Endodermal cell (in vitro differentiated cells): ENCODE measurements at regions not wholly inside any gene's neighbourhood (a gene's known extent, or its start where the extent isn't known, plus 50 kb on each side); places are given as distances from the start of the nearest gene placed in this dataset.

Source experiments
- DNase-seq: peaks from one replicate; pipeline ENCODE4 v3.0.0-alpha.2; 2017
- H3K27ac ChIP-seq: 2 replicates; pipeline ENCODE4 v1.5.1; 2013; ENCODE audit warnings: mild to moderate bottlenecking, low read depth, low read length, moderate library complexity
- H3K27me3 ChIP-seq: 2 replicates; pipeline ENCODE4 v1.6.1; 2013; ENCODE audit warnings: mild to moderate bottlenecking, low read length, moderate library complexity; ENCODE audit not compliant: insufficient read depth, control insufficient read depth, poor library complexity, severe bottlenecking
- H3K36me3 ChIP-seq: 2 replicates; pipeline ENCODE4 v1.7.0; 2013; ENCODE audit warnings: mild to moderate bottlenecking, low read length, moderate library complexity; ENCODE audit not compliant: control insufficient read depth, insufficient read depth
- H3K4me1 ChIP-seq: one replicate; pipeline ENCODE4 v1.7.0; 2013; ENCODE audit warnings: low read length; ENCODE audit not compliant: control insufficient read depth, insufficient read depth
- H3K4me3 ChIP-seq: 2 replicates; pipeline ENCODE4 v1.5.1; 2013; ENCODE audit warnings: mild to moderate bottlenecking, low read length, moderate library complexity
- H3K9ac ChIP-seq: 2 replicates; pipeline ENCODE4 v1.6.1; 2013; ENCODE audit warnings: mild to moderate bottlenecking, low read length, moderate library complexity; ENCODE audit not compliant: poor library complexity, severe bottlenecking; ENCODE audit errors: extremely low read depth
- H3K9me3 ChIP-seq: 2 replicates; pipeline ENCODE4 v1.6.1; 2013; ENCODE audit warnings: mild to moderate bottlenecking, low read length, moderate library complexity; ENCODE audit not compliant: control insufficient read depth
- H3K27ac Mint-ChIP-seq: 2 replicates; pipeline ENCODE4 v1.8.0; 2020; ENCODE audit warnings: mixed read lengths
- H3K27me3 Mint-ChIP-seq: 2 replicates; pipeline ENCODE4 v1.8.0; 2021; ENCODE audit warnings: mild to moderate bottlenecking, mixed read lengths; ENCODE audit not compliant: insufficient read depth
- H3K36me3 Mint-ChIP-seq: 2 replicates; pipeline ENCODE4 v1.8.0; 2020; ENCODE audit warnings: low read depth, mixed read lengths
- H3K4me1 Mint-ChIP-seq: 2 replicates; pipeline ENCODE4 v1.8.0; 2020; ENCODE audit warnings: mixed read lengths
- H3K4me3 Mint-ChIP-seq: 2 replicates; pipeline ENCODE4 v1.8.0; 2020; ENCODE audit warnings: mild to moderate bottlenecking, moderate library complexity, mixed read lengths
- H3K9me3 Mint-ChIP-seq: 2 replicates; pipeline ENCODE4 v1.8.0; 2020; ENCODE audit warnings: mild to moderate bottlenecking, mixed read lengths
- WGBS, 2 experiments: methylation state at CpG; one replicate each; pipeline versions ENCODE4 v1.1.5 to v1.1.7; 2013; ENCODE audit warnings: missing lambda C conversion rate in 2 of 2, mixed read lengths in 1 of 2; ENCODE audit not compliant: insufficient coverage in 1 of 2, insufficient read length in 1 of 2; 5-methylcytosine and 5-hydroxymethylcytosine counted together
- TF ChIP-seq, protein P1 (sequence below): fragments of 200-600 bp; sonication (generic); conservative IDR thresholded peaks from 2 replicates; pipeline ENCODE4 v1.5.0; 2021; ENCODE audit warnings: antibody characterized with exemption, mild to moderate bottlenecking

DNA sequence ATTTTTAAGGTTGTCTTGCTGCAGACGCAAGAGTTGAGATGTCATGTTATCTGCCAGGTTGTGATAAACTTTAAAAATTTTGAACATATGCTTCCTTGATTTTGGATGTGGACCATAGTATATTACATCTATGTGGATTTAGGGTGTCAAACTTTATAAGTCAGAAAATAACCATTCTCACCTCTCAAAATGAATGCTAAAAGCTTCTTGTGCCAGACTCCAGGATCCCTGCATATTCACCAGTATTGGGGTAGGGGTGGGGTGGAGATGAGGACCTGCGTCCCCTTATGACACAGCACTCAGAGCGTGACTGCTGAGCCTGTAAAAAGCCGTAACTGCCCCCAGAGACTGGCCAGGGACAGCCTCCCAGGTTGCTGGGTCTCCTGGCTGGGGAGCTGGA is 524.4 kb downstream of the LMO7 start:
- H3K9me3 Mint-ChIP-seq: no peaks in the 10 kb centered on the region
- Histone ChIP-seq H3K4me1 (peaks cover 7% of the 10 kb centered on the region), H3K9me3 (no peaks in the 10 kb centered on the region), H3K9ac (no peak overlapping the region), H3K27ac (no peak overlapping the region), H3K4me3 (no peak overlapping the region), H3K36me3 (no peaks in the 10 kb centered on the region), H3K27me3 (no peaks in the 10 kb centered on the region)
- peaks cover 10% of the 10 kb centered on the region for H3K4me1 Mint-ChIP-seq
- TF ChIP-seq, protein P1, sequence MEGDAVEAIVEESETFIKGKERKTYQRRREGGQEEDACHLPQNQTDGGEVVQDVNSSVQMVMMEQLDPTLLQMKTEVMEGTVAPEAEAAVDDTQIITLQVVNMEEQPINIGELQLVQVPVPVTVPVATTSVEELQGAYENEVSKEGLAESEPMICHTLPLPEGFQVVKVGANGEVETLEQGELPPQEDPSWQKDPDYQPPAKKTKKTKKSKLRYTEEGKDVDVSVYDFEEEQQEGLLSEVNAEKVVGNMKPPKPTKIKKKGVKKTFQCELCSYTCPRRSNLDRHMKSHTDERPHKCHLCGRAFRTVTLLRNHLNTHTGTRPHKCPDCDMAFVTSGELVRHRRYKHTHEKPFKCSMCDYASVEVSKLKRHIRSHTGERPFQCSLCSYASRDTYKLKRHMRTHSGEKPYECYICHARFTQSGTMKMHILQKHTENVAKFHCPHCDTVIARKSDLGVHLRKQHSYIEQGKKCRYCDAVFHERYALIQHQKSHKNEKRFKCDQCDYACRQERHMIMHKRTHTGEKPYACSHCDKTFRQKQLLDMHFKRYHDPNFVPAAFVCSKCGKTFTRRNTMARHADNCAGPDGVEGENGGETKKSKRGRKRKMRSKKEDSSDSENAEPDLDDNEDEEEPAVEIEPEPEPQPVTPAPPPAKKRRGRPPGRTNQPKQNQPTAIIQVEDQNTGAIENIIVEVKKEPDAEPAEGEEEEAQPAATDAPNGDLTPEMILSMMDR: no peak
- no peak overlapping the region for H3K4me3 Mint-ChIP-seq
- no peak overlapping the region for H3K27ac Mint-ChIP-seq
- no peaks in the 10 kb centered on the region for H3K27me3 Mint-ChIP-seq
- no peaks in the 10 kb centered on the region for H3K36me3 Mint-ChIP-seq
- DNase-seq: no peak
- WGBS, 2 experiments: 88 to 96% methylated on average over 3 to 4 of the region's 4 CpGs

DNA sequence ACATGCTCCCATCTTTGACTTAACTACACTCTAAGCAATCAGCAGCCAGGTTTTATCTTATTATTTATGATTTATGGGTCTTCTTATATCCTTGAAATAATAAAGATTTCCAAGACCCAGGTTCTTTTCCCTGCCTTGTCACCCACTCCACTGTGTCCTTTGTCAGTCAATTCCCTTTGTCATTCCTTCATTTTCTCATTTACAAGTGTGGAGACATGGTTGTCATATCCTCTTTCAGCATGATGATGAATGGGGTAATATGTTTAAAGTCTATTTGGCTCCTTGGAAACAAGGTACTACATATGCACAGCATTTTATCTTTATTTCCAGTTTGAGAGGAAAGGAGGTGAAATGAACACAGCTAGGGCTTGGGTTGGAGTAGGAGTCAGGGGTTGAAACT is 521.8 kb downstream of the LMO7 start:
- no peak overlapping the region for H3K4me3 Mint-ChIP-seq
- H3K27me3 Mint-ChIP-seq: no peaks in the 10 kb centered on the region
- TF ChIP-seq, protein P1: no peak

DNA sequence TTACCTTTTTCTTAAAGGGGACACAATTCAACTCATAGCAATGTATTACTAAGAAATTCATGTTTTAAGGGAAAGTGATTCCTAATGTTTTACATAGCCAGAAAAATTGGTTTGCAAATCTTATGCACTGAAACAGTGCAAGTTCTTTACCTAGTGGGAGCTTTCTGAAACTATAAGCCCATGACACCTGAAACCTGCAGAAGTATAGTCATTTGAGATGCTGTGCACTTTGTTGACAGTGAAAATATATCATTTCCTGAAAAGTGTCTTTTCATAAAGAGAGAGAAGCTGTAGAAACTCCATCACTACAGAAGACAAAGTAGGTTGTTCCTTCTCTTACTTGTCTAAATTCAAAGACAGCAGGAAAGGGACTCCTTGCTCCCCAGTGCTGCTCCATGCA is 517.1 kb downstream of the LMO7 start:
- Histone ChIP-seq H3K4me1 (no peaks in the 10 kb centered on the region), H3K9ac (no peak overlapping the region), H3K9me3 (no peaks in the 10 kb centered on the region), H3K4me3 (no peak overlapping the region), H3K36me3 (no peaks in the 10 kb centered on the region), H3K27me3 (no peaks in the 10 kb centered on the region), H3K27ac (no peak overlapping the region)
- H3K27me3 Mint-ChIP-seq: no peaks in the 10 kb centered on the region
- no peak for DNase-seq
- no peaks in the 10 kb centered on the region for H3K9me3 Mint-ChIP-seq
- H3K36me3 Mint-ChIP-seq: no peaks in the 10 kb centered on the region
- H3K4me3 Mint-ChIP-seq: no peak overlapping the region
- TF ChIP-seq, protein P1: no peak
- no peaks in the 10 kb centered on the region for H3K4me1 Mint-ChIP-seq
- H3K27ac Mint-ChIP-seq: no peak overlapping the region

More for the DNA sequence above, 521.8 kb downstream of the LMO7 start:
- no peak overlapping the region for H3K4me3 ChIP-seq
- H3K9ac ChIP-seq: no peak overlapping the region
- H3K27ac Mint-ChIP-seq: no peak overlapping the region
- no peak for DNase-seq
- H3K9me3 ChIP-seq: no peaks in the 10 kb centered on the region
- no peaks in the 10 kb centered on the region for H3K36me3 ChIP-seq
- no peaks in the 10 kb centered on the region for H3K9me3 Mint-ChIP-seq
- no peaks in the 10 kb centered on the region for H3K36me3 Mint-ChIP-seq
- peak overlapping the region; percentile 34 for H3K27ac ChIP-seq
- no peaks in the 10 kb centered on the region for H3K4me1 Mint-ChIP-seq
- no peaks in the 10 kb centered on the region for H3K4me1 ChIP-seq
- no peaks in the 10 kb centered on the region for H3K27me3 ChIP-seq
